NCI-H2029 treated with DMSO at 0.1 percent for 48 hours (cell line): ENCODE measurements at regions not wholly inside any gene's neighbourhood (a gene's known extent, or its start where the extent isn't known, plus 50 kb on each side); places are given as distances from the start of the nearest gene placed in this dataset.
"Not testable (repeated sequence)": the region's sequence is repeated elsewhere in the genome, so short reads cannot be mapped to it uniquely, and the experiment has no call there.

Source experiments
- DNase-seq: peaks from one replicate; lab custom pipeline; 2025; lab: John Stamatoyannopoulos, UW

DNA sequence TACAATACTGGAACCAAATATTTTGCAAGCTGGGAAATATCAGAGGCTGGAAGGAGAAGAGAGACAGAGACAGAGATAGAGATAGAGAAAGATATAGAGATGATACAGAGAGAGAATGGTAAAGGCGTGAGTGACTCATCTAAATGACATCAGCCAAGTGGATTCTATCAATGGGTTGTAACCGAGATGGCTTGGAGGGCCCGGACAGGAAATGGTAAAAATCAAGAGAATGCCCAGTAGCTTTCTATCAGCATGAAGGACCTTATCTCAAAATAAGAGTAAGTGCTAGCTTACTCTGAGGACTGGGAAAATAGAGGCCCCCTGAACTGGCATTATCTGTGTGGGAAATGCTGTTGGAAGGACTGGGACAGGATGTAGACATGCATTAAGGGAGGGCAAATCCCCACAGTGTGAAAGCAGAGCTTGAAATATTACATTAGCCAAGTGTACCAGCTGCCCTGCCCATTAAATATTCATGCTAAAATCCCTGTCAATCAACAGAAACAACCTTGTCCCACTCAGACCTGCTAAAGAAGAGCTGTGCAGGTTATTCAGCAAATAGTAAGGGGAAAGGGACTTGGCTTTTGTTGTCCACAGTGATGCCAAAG, 76.6 kb upstream of the ZNF644 start:
- DNase-seq, result peak; percentile 42

DNA sequence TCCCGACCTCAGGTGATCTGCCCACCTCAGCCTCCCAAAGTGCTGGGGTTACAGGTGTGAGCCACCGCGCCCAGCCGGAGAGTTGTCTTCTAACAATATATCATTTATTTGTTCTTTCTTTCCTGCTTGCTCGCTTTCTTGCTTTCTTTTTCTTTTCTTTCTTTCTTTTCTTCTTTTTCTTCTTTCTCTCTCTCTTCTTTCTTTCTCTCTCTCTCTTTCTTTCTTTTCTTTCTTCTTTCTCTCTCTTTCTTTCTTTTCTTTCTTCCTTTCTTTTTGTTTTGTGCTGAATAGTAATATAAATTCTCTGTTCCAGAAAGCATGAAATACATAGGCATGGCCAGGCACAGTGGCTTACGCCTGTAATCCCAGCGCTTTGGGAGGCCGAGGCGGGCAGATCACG, 73.5 kb upstream of the ZNF644 start:
- DNase-seq, result not testable (repeated sequence)

DNA sequence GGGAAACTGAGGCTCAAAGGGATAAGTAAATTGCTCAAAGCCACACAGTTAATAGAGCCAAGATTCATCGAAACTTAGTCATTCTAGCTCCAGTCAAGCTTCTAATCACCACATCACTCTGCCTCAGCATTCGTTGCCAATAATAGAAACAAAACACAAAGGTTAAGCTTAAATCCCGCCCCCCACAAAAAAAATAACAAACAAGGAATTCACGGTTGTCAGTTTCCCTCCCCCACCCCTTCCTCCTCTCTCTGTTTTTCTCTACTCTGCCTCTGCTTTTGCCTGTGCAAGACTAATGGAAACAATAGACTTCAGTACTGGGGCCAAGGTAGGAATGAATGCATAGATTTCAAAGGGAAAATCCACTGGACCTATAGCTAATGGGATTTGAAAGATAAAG, 70.7 kb upstream of the ZNF644 start:
- no peak for DNase-seq

DNA sequence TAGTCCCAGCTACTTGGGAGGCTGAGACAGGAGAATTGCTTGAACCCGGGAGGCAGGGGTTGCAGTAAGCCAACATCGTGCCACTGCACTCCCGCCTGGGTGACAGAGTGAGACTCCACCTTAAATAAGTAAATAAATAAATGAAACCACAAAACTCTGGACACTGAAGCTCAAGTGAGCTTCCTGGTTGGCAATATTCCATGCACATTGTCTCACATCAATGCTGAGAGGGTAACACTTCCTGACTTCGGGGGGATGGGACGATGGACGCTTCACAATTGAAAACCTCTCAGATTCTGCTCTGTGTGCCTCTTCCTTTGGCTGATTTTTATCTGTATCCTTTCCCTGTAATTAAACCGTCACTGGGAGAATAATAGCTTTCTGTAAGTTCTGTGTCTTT, 70.0 kb upstream of the ZNF644 start:
- DNase-seq, result peak; percentile 97

DNA sequence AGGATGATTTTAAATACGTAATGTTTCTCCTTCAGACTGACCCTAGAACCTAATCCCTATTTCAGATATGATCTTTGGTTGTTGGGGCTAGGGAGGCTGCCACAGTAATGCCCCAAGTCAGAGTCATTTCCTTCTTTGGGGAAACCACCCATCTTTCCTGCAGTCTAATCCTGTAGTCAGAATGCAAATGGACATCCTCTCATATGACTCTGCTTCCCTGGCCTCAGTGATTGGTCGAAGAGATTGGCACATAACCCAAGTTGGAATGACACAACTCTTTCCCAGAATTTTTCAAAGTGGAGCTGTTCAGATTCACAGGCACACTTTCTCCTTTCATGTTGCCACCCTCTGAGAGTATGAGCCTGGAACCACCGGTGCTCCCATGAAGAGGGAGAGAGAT, 58.8 kb upstream of the ZNF644 start:
- no peak for DNase-seq

DNA sequence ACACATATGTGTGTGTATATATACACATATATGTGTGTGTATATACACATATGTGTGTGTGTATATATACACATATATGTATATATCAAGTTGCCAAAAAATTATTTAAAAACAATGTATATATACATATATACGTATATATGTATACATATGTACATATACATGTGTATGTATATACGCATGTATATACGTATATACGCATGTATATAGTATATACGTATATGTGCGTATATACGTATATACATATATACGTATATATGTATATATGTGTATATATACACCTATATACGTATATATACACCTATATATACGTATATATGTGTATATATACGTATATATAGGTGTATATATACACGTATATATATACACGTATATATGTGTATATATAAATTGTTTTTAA, 57.0 kb upstream of the ZNF644 start:
- no peak for DNase-seq

DNA sequence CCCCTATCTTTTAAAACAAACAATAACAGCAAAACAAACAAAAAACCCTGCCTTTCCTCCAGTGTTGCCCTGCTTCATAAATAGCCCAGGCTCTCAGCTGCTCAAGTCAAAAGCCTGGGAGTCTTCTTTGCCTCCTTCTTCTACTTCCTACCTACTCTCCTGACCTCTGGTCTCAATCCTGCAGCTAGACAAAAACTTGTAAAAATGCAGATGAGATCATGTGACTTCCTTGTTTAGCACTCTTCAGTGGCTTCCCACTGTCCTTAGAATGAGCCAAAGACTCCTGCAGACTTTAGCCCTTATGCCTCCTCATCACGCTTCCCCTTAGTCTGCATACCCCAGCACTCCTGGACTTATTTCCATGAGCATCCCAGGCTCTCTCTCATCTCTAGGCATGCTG, 55.0 kb upstream of the ZNF644 start:
- DNase-seq, result no peak

DNA sequence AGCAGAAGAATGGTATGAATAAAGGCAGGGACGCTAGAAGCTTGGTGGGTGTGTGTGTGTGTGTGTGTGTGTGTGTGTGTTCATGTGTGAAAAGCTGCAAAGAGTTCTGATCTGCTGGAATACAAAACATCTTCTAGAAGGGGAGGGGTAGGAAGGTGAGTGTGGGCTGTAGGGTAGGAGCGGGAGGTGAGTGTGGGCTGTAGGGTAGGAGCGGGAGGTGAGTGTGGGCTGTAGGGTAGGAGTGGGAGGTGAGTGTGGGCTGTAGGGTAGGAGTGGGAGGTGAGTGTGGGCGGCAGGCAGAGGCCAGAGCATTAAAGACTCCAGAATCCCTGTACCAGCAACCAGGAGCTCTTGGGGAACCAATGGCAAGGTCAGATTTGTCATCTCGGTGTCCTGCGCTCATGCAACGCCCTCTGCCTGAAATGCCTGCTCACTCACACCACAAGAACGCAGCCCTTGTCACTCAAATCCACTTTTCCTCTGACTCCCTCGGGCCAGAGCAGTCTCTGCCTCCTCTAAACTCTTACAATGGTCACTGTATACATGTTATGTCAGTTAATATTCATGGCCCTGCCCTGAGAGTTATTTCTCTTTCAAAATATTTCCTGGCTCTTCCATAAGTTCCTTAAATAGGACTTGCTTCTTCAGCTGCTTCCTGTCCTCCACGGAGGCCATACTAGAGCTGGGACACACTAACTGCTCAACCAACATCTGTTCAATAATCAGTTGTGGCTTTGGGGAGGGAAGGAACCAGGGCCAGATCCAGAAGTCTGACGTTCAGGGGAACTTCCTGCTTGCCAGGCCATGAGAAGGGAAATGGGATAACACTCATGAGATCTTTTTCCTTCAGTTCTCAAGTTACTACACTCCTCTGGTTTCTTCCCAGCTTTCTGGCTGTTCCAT, 53.6 kb upstream of the ZNF644 start:
- DNase-seq, result no peak

DNA sequence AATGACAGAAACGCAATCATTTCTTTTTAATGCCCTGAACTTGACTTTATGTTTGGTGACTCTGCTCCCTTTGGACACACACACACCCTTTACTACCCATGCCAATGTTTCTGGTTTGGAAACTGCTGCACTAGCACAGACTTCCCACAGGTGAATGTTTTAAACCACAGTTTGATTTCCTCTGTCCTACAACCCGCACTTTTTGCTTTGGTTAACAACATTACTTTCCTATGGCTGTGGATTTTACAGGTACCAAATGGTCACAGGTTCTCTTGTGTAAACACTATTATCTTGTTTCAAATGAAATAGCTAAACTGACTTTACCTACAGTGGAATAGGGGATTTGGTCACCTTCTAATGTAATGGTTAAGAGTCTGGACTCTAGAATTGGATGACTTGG, 51.5 kb upstream of the ZNF644 start:
- DNase-seq, result no peak

DNA sequence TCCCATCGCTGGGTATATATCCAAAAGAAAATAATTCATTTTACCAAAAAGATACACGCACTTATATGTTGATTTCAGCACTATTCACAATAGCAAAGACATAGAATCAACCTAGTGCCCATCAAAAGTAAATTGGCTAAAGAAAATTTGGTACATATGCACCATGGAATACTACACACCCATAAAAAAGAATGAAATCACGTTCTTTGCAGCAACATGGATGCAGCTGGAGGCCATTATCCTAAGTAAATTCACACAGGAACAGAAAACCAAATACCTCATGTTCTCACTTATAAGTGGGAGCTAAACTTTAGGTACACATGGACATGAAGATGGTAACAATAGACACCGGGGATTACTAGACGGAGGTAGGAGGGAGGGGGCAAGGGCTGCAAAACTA, 50.0 kb upstream of the ZNF644 start:
- no peak for DNase-seq
